DMS114 treated with DMSO at 0.1 percent for 48 hours (cell line): ENCODE measurements at regions not wholly inside any gene's neighbourhood (a gene's known extent, or its start where the extent isn't known, plus 50 kb on each side); places are given as distances from the start of the nearest gene placed in this dataset.

Source experiments
- DNase-seq: peaks from one replicate; lab custom pipeline; 2025; ENCODE audit not compliant: unreplicated experiment; lab: John Stamatoyannopoulos, UW

- no peak for DNase-seq
These were observed 649.3 kb downstream of the GALC start for GRCh38 chr14:87343652-87344051.

DNA sequence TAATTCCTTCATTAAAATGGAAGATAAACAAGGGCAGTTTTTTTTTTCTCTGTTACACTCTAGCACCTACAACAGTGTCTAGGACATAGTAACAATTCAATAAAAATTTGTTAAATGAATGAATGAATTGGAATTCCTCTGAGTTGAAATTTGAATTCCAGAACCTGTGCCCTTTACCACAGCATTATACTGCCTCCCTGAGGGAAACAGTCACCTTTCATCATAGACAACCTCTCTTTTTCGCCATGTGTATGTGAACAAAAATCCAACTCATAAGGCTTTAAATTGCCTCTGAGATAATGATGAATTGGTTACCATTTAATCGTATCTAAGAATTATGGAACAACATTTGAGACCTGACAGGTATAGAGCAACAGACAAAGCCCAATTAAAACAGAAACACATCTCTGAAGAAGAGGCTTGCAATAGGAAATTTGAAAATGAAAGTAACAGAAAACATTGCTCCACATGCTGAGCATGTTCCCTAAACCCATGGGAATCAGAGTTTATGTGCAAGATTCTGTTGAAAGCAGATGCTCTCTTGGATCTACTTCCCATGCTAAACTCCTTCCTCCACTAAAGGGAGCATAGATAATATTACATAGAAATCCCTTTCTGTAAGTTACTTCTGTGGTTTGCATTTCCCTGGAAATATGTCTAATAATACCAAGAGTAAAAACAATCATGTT lies 657.8 kb downstream of the GALC start:
- no peak for DNase-seq

- no peak for DNase-seq
These were observed 661.0 kb downstream of the GALC start for GRCh38 chr14:87331991-87332390.

DNA sequence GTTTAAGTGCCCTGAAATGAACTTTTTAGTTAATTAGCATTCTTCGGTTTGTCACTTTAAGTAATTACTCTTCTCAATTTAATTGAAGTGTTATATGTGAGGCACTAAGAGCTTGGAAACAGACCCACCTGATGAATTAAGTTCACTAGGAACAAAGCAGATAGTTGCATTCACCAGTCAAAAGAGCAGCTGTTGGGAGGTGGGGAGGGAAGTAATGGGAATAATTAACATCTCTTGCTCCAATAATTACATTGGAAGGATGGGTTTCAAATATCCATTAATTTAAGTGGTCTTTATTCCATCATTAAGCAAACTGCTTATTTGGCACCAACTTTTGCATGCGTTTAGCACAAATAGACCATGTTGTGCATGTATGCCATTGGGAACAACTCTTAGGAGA lies 667.2 kb downstream of the GALC start:
- DNase-seq, result no peak

GRCh38 chr14:87323191-87323590 lies 669.8 kb downstream of the GALC start:
- no peak for DNase-seq

DNA sequence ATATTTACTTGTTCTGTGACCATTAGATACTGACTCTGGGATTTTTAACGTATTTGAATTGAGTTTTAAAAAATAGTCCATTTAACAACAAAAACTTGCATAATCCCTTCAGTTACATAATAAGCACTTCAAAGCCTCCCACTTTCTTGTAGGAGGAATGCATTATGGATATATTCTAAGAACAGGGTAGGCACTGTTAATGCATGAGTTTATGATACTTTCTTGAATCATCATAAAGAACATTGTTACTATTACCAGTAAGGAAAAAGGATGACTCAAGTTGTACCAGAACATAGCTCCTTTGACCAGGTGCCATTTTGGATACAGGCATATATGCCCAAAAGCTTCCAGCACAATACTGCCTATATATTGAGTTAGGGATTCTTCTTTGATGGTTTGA lies 671.4 kb downstream of the GALC start:
- DNase-seq, result no peak

- no peak for DNase-seq
These were observed 680.1 kb downstream of the GALC start for GRCh38 chr14:87312894-87313205.

DNA sequence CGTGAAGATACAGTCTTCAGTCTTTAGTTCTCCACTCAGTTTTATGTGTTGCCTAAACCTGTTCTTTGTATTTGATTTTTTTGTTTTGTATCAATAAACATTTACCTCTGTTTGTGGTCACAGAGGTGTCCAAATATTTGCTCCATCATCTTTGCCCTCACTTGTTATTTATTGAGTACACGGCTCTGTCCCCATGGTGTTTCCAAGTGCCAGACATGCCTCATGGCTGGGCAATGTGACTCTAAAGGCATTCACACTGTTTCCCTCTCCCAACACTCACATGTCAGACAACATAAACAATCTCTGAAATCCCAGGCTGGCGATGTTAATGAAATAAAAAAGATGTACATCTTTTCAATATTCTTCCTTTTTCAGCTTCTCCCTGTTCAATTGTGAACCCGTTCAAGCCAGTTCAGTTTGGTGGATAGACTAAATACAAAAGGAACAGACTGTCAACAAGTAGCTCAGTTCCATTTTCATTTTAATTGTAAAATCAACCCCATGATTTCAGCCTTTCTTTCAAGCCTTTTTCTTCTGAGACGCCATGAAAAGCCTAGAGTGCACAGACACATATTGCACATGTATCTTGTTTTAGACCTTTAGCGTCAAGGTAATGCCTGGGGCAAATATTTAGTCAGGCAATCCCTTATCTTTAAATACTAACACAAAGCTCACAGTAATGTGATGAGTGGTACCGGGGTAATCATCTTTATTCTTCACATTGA lies 680.7 kb downstream of the GALC start:
- DNase-seq, result no peak

DNA sequence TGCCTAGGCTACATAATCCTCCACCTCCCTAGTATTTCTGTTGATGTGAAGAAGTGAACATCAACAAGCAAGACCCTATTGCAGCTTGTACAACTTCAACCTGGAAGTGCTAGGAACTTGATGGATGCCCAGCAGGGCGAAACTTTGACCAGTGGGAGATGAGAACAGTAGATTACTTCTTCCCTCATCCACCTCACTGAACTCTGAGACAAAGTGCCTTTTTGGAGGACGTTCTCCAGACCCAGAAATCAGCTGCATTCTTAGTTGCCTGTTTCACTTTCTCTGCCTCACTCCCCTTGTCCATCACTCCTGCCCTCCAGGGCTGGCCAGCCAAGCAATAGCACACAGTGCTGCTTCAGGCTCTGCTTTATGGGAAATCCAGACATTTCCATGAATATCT lies 683.4 kb downstream of the GALC start:
- no peak for DNase-seq

DNA sequence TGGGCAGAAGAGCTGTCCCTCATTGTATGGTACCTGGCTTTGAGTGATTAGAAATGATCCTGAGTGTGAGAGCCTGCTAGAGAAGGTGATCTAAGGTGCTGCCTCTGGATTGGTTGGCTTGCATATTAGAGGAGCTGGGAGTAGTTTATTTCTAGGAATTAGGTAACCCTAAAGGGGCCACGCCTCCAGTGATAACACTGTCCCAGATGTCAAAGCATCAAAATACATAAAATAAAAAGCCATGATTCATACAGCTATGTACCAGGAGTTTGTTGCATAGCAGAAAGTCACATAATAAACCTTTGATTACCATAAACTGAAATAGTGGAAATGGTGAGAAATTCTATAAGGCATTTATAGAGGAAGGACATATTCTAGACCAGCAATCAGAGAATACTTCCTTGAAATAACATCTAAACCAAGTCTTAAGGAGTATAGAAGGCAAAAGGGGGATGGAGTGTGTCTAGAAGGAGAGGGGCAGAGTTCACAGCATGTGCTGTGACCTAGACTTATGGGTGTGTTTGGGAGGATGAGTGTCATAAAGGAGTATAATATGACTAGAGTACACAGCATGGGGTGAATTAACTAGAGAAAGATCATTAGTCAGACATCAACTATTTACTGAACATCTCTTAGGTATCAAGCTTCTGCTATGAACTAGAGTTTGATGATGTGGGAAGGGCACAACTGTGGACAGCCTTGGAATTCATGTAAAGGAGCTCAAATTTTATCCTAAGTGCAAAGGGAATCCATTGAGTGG lies 686.4 kb downstream of the GALC start:
- DNase-seq, result no peak

DNA sequence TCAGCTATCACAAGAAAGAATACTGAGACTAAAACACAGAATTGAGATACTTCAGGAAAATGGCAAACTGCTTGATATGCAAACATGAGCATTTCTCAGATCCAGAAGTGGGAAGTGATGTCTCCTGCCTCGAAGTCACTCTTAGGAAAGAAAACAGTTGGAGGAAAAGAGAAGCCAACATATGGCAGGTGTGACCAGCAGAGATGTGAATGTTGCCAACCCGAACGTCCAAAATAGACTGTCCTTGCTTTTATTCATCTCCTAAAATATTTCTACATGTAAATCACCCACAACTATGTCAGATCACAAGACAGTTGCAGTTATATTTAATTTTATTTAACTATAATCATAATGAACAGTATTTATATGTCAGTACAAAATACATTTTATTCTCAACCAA lies 687.6 kb downstream of the GALC start:
- no peak for DNase-seq

DNA sequence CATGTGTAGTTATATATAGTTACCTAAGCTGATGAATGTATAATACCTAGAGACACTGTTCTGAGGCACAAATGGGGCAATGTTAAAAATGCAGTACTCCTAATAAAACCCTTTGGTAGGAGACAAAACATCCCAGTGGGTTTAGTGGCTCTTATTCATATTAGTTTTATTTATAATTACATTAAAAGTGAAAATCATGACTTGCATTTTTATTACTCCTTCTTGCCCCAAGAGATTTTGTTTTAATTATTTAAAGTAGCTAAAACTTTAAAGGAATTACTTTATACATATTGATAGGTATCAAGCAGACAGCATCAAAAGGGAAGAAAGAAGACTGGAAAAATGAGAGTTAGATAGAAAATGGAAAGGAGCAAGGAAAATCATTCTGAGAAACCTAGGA lies 688.6 kb downstream of the GALC start:
- DNase-seq, result no peak

DNA sequence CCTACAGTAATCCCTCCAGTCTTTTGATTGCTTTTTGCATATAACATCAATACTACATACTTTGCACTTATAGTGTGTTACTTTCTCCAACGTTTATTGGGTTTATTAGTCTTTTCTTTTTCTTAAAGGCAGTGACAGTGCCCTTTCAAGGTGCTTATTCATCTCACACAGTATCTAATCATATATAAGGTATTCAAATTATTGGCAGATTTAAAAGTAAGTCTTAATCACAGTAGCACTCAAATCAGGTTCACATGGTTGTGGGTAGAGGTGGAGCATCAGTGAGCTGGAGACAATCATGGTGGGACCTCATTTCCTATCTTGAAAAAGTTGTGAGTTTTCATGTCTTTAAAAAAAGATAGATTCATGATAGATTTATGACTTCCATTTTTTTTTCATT lies 706.2 kb downstream of the GALC start:
- no peak for DNase-seq

- no peak for DNase-seq
These were observed 706.8 kb downstream of the GALC start for GRCh38 chr14:87286191-87286590.

DNA sequence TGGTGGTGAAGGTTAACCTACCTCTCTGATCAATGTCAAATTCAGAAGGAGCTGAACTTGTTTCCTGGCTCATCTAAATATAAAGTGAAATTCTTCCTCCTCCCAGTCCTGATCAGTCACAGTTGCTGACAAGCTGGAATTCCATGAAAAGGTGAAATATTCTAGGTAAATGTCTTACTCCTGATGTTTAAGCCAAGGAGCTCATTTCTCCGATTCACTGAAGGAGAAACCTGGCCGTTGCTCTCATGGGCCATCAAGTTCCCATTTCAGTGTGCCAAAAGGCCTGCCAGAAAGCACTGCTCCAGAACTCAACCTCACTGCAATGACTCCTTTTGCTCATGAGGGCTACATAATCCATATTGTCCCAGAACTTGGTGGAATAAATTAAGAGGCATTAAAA lies 707.5 kb downstream of the GALC start:
- DNase-seq, result no peak

DNA sequence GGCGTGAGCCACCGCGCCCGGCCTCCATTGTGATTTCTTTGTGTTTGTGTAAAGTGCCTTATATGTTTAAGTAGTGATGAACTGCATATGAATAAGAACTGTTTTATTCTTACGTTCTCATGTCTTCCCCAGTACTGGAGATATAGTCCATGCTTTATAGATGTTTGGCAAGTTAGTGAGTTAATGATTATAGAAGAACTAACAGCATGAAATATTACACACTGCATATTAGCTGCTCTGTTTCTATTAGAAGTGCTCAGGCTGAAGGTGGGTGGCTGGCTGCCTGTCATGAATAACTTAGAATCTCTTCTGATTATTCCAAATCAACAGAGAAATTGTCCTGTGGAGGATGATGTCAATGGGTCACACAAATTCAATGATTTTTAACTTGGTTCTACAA lies 709.4 kb downstream of the GALC start:
- no peak for DNase-seq

GRCh38 chr14:87282266-87282665 lies 710.7 kb downstream of the GALC start:
- DNase-seq, result no peak

DNA sequence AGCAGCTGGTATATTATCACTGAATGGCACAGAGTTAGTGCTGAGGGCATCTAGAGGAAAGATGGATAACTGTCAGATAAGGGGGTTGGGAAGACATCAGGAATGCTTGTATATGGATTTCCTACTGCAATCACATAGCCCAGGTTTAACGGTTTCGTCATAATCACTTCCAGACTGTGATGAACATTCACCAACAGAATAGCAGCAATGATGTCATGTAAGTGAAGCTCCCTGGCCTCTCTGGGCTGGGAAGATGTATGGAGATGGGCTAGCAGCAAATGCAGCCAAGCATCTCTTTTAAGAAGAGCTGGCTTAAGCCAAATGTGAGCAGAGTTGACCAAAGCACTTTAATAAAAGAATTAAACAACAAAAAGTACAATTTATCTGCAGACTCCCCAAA lies 714.6 kb downstream of the GALC start:
- DNase-seq, result no peak

DNA sequence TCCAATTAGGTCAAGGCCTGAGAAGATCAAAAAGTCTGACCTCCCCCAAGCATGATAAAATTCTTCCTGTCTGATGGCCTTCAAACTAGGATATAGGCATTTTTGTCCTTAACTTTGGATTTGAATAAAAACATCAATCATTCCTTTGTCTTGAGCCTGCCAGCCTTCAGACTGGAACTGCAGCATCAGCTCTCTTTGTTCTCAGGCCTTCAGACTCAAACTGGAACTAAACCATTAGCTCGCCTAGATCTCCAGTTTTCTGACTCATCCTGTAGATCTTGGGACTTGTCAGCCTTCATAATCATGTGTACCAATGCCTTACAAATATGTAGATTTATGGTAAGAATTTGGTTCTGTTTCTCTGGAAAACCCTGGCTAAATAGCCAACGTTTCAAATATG lies 721.7 kb downstream of the GALC start:
- DNase-seq, result no peak

GRCh38 chr14:87268997-87269396 lies 724.0 kb downstream of the GALC start:
- no peak for DNase-seq

DNA sequence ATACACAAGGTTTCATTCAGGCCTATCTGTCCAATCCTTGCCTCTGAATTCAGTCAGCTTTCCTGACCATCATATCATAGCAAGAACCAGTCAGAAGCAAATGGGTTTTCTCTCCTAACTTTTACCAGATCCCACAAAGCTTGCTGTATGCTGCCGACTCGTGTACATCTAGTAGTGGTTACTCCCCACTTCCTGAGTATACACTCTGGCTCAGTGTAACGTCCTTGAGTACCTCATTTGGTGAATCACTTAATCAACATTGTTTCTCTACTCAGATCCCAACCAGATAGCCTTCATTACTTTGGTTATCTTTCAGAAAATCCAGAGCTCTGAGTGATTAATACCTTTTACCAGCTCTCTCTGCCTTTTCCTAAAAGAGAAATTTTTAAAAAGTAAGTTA lies 728.2 kb downstream of the GALC start:
- no peak for DNase-seq

- DNase-seq, result no peak
These were observed 728.7 kb downstream of the GALC start for GRCh38 chr14:87264272-87264785.
